ENCODE measurements at regions not wholly inside any gene's neighbourhood (a gene's known extent, or its start where the extent isn't known, plus 50 kb on each side); places are given as distances from the start of the nearest gene placed in this dataset.

GRCh38 chr4:45409536-45409935 lies 683.2 kb upstream of the GNPDA2 start:
- TF ChIP-seq ATF6 (CRISPR knock-in tag; conservative IDR thresholded peaks at IDR 0.05) (no peak), FOXK1 (CRISPR knock-in tag; IDR thresholded peaks at IDR 0.05; ENCODE audit: borderline replicate concordance, low read depth) (no peak), FLYWCH1 (CRISPR knock-in tag; IDR thresholded peaks at IDR 0.05) (no peak), SP1 (IDR thresholded peaks at IDR 0.05) (no peak), SP1 (CRISPR knock-in tag; IDR thresholded peaks at IDR 0.05) (no peak), CTCF (CRISPR knock-in tag; IDR thresholded peaks at IDR 0.05) (no peak), ZNF251 (CRISPR knock-in tag; IDR thresholded peaks at IDR 0.05) (no peak), ZFX (CRISPR knock-in tag; IDR thresholded peaks at IDR 0.05; ENCODE audit: low read depth) (no peak), ZBTB8A (CRISPR knock-in tag; IDR thresholded peaks at IDR 0.05; ENCODE audit: borderline replicate concordance, low read depth) (no peak), PATZ1 (CRISPR knock-in tag; IDR thresholded peaks at IDR 0.05) (no peak), POLR2A (IDR thresholded peaks at IDR 0.05; ENCODE audit: insufficient read depth in 1 of 2, low read depth in 2 of 2, low read length in 2 of 2) (no peak), ZNF580 (CRISPR knock-in tag; IDR thresholded peaks at IDR 0.05; ENCODE audit: borderline replicate concordance, low read depth) (no peak), FOXP4 (CRISPR knock-in tag; IDR thresholded peaks at IDR 0.05) (no peak), HDAC2 (CRISPR knock-in tag; IDR thresholded peaks at IDR 0.05) (no peak), BHLHE40 (IDR thresholded peaks at IDR 0.05; ENCODE audit: low read length) (no peak)

Measured in HepG2 (cell line).